Mucosa of descending colon (tissue), 3 donors: ENCODE measurements at regions not wholly inside any gene's neighbourhood (a gene's known extent, or its start where the extent isn't known, plus 50 kb on each side); places are given as distances from the start of the nearest gene placed in this dataset.

Source experiments
- ATAC-seq: fragments of 200-7000 bp; cut with Tn5 transposase; one replicate; pipeline ENCODE4 v1.9.1; 2020; ENCODE audit warnings: mild to moderate bottlenecking, moderate library complexity
- DNase-seq, 3 donors: peaks; one replicate each; pipeline ENCODE4 v3.0.0-alpha.2; 2020
- H3K36me3 ChIP-seq: fragments of 200-600 bp; one replicate; pipeline ENCODE4 v1.8.0; 2021; ENCODE audit warnings: low read depth, mild to moderate bottlenecking
- H3K4me1 ChIP-seq: fragments of 200-600 bp; one replicate; pipeline ENCODE4 v1.8.0; 2021; ENCODE audit warnings: low read depth, mild to moderate bottlenecking
- H3K4me3 ChIP-seq: fragments of 200-600 bp; one replicate; pipeline ENCODE4 v1.8.0; 2021; ENCODE audit warnings: mild to moderate bottlenecking
- H3K9me3 ChIP-seq: fragments of 200-600 bp; one replicate; pipeline ENCODE4 v1.8.0; 2021; ENCODE audit warnings: mild to moderate bottlenecking
- intact Hi-C, 2 donors: fragments of 100-400 bp; cut with DNase I in 1 of 2; cut with micrococcal nuclease in 1 of 2; formaldehyde crosslinking; loops; one replicate each; pipeline versions ENCODE4 v1.11.0 to v1.11.1; 2022; cut with DNase I, micrococcal nuclease
- TF ChIP-seq, protein P1 (sequence below): fragments of 200-600 bp; IDR thresholded peaks from one replicate; pipeline ENCODE4 v1.8.0; 2022; ENCODE audit warnings: antibody characterized with exemption, mild to moderate bottlenecking
- donor health status: DM: no; HTN: no; CAD: no; lungs with moderate emphysema.
- donor health status: DM: no; HTN: no; CAD: no.
- donor health status: DM: no; HTN: yes; CAD: no.

DNA sequence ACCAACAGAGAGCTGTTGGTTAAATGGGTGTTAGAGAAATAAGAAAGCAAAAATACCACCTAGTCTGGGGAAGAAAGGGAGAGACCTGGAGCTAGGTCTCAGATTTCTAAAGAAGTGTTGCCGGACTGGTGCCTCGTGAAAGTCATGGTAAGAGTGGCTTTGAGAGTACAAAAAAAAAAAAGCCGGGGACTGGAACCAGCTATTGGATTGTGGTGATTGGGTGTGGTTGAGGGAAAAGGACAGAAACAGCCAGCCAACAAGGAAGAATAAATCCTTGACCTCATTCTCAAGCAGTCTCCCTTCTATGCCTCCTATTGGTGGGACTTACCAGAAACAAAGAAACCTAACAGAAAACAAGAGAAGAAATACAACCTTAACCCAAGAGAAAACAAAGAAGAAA is 346.4 kb upstream of the KCNMB2 start:
- Histone ChIP-seq H3K36me3 (no peaks in the 10 kb centered on the region), H3K9me3 (no peaks in the 10 kb centered on the region), H3K4me3 (no peak overlapping the region), H3K4me1 (no peaks in the 10 kb centered on the region)
- TF ChIP-seq, protein P1, sequence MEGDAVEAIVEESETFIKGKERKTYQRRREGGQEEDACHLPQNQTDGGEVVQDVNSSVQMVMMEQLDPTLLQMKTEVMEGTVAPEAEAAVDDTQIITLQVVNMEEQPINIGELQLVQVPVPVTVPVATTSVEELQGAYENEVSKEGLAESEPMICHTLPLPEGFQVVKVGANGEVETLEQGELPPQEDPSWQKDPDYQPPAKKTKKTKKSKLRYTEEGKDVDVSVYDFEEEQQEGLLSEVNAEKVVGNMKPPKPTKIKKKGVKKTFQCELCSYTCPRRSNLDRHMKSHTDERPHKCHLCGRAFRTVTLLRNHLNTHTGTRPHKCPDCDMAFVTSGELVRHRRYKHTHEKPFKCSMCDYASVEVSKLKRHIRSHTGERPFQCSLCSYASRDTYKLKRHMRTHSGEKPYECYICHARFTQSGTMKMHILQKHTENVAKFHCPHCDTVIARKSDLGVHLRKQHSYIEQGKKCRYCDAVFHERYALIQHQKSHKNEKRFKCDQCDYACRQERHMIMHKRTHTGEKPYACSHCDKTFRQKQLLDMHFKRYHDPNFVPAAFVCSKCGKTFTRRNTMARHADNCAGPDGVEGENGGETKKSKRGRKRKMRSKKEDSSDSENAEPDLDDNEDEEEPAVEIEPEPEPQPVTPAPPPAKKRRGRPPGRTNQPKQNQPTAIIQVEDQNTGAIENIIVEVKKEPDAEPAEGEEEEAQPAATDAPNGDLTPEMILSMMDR = no peak
- ATAC-seq = peak; percentile 53
- DNase-seq = no peak
- intact Hi-C loops = no loop called here

DNA sequence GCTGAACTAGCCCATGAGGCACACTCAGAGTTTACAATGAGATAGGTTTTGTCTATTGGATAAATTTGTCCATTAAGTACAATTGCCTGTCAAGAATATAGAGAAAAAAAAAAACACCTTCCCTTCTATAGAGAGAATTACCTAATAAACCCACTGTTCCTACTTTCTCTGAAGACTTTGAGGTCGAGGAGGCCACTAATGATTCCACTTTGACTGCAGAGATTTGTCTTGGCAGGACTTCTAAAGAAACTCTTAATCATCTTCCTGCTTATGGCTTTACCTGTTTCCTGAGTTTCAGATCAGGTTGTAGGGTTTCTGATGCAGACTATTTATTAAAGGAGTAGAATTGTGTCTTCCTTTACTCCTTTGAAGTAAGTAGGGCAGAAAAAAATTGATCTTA is 342.4 kb upstream of the KCNMB2 start:
- no peak overlapping the region for H3K4me3 ChIP-seq
- intact Hi-C loops = no loop called here
- no peaks in the 10 kb centered on the region for H3K36me3 ChIP-seq
- no peaks in the 10 kb centered on the region for H3K4me1 ChIP-seq
- no peaks in the 10 kb centered on the region for H3K9me3 ChIP-seq
- TF ChIP-seq, protein P1 = no peak
- ATAC-seq = no peak
- DNase-seq = no peak

DNA sequence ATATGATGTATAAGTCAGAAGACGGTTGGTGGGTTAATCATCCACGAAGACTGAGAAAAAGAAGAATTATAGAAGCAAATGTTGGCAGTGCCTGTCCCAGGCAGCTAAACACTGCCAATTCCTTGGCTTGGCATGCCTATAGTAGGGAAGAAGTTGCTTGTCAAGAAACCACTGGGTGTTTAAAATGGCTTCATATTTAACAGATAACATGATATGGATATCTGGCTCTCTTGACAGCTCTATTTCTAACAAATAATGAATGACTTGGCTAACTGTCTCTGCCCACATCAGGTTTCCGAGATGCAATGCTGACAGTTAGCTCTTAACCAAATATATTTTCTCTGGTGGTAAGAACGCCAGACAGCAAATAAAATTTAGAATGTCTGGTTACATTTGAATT is 341.7 kb upstream of the KCNMB2 start:
- DNase-seq (no peak), ATAC-seq (no peak)
- H3K9me3 ChIP-seq = no peaks in the 10 kb centered on the region
- TF ChIP-seq, protein P1 = no peak
- no peaks in the 10 kb centered on the region for H3K4me1 ChIP-seq
- H3K4me3 ChIP-seq = no peak overlapping the region
- intact Hi-C loops = no loop called here
- no peaks in the 10 kb centered on the region for H3K36me3 ChIP-seq

DNA sequence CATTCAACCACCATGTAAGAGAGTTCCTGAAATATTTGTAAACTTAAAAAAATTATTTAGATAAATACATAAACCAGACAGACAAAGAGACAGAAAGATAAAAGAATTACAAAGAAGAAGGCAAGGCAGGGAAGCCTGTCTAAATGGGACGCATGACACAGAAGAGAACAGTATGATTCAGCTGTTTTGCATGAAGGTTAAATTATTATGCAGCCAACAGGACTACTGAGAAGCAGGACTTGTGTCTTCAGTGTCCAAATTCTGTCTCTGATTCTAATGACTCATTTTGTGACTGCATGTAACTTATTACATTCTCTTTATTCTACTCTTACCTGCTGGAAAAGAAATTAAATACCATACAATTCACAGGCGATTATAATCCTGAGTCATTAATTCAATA is 340.4 kb upstream of the KCNMB2 start:
- Histone ChIP-seq H3K36me3 (no peaks in the 10 kb centered on the region), H3K4me1 (no peaks in the 10 kb centered on the region), H3K4me3 (no peak overlapping the region), H3K9me3 (no peaks in the 10 kb centered on the region)
- intact Hi-C loops = no loop called here
- TF ChIP-seq, protein P1 = no peak
- DNase-seq (no peak), ATAC-seq (no peak)

DNA sequence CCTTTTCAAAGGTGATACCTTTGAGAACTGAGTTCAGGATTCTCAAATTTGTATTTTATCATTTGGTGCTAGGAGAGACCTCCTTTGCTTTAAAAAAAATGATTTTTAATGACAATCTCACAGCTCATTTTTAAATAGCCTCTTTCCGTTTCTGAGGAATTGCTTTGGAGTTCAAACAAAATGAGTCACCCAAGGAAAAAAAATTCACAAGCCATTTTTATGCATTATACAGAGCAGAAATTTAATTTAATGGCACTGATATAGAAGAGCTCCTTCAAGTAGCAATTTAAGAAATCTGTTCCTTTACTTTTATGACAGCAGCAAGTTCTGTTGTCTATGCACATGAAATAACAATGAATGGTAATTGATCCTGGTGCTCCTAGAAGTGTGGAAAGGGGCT is 337.9 kb upstream of the KCNMB2 start:
- no peak overlapping the region for H3K4me3 ChIP-seq
- H3K36me3 ChIP-seq = no peaks in the 10 kb centered on the region
- ATAC-seq = no peak
- intact Hi-C loops = no loop called here
- TF ChIP-seq, protein P1 = no peak
- H3K9me3 ChIP-seq = no peaks in the 10 kb centered on the region
- no peak for DNase-seq
- no peaks in the 10 kb centered on the region for H3K4me1 ChIP-seq

DNA sequence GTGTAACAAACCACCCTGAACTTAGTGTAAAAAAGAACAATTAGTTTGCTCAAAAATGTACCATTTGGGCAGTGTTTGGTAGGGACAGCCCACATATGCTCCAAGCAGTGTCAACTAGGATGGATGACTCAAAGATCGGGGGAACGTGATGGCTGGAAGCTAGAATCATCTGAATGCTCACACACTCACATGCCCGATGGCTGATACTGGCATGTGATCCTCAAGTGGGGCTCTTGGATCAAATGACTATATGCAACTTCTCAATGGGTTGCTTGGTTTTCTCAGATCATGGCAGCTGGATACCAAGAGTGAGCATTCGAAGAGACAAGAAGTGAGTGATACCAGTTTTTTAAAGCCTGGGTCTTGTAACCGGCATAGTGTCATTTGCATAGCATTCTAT is 335.9 kb upstream of the KCNMB2 start:
- intact Hi-C loops = no loop called here
- H3K4me3 ChIP-seq = no peak overlapping the region
- no peaks in the 10 kb centered on the region for H3K9me3 ChIP-seq
- DNase-seq = no peak
- TF ChIP-seq, protein P1 = no peak
- no peaks in the 10 kb centered on the region for H3K36me3 ChIP-seq
- no peaks in the 10 kb centered on the region for H3K4me1 ChIP-seq
- no peak for ATAC-seq
